ENCODE measurements at regions not wholly inside any gene's neighbourhood (a gene's known extent, or its start where the extent isn't known, plus 50 kb on each side); places are given as distances from the start of the nearest gene placed in this dataset.

DNA sequence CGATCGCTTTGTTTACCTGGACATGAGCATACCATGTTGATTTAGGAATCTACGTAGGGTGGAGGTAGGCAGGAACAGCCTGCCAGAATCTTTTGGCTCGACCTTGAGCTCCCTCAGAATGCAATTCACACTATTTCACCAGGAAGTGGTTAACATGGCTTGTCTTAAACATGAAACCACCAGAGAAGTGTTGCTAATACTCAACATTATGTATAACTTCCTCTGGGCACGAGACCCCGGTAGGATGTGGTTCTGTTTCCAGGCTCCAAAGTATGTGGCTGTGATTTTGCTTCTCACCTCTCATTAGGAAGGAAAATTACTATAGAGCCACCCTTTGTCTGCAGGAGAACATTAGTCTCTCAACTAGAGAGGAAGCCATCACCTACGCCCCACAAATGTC is 59.0 kb upstream of the VCX3B start:
- Histone ChIP-seq H3K27ac (no peak overlapping the region), H3K4me3 (no peak overlapping the region), H3K4me1 (replicated peaks in 1 of 2) (no peaks in the 10 kb centered on the region)
- in situ Hi-C loops (cut with MboI; ENCODE audit: low pct_unique_long_range_greater_than_20kb in 2 of 9, low sequenced_read_pairs in 9 of 9, unreplicated experiment in 9 of 9): no loop called here
- no peak for ATAC-seq (replicated peaks in 6 of 8)
- 0 to 87% (median 70%) methylated on average over 1 to 5 of the region's 7 CpGs; no CpG with 5 or more reads in 5 of the 10 experiments for WGBS, 10 experiments

DNA sequence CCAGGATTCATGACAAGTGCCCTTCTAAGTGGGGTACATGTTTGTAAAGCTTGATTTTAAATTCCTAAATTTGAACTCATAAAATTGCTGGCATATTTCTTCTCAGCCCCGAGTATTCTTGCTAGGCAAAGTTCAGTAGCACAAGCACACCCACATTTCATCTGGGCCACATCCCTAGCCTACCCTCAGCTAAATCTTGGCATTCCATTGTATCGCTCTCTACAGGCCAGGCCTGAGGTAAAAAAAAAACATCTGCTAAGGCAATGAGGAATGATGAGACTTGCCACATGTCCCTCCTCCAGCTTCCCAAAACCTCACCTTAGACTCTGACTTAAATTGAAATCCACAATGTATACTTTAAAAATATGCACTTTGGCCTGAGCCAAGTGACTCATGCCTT is 51.4 kb upstream of the VCX3B start:
- in situ Hi-C loops (cut with MboI; ENCODE audit: low pct_unique_long_range_greater_than_20kb in 2 of 9, low sequenced_read_pairs in 9 of 9, unreplicated experiment in 9 of 9): no loop called here
- no peak overlapping the region for H3K4me3 ChIP-seq

More for the DNA sequence above, 51.4 kb upstream of the VCX3B start:
- no peaks in the 10 kb centered on the region for H3K4me1 ChIP-seq (replicated peaks in 1 of 2)
- WGBS, 10 experiments: 0 to 100% (median 100%) methylated on average over 1 to 2 of the region's 2 CpGs; no CpG with 5 or more reads in 6 of the 10 experiments
- H3K27ac ChIP-seq: no peak overlapping the region
- no peak for ATAC-seq (replicated peaks in 6 of 8)
